H1 (cell line): ENCODE measurements at regions not wholly inside any gene's neighbourhood (a gene's known extent, or its start where the extent isn't known, plus 50 kb on each side); places are given as distances from the start of the nearest gene placed in this dataset.

Source experiments
- ATF2 ChIP-seq: IDR thresholded peaks from 2 replicates; pipeline ENCODE4 v1.6.1; 2012; ENCODE audit warnings: low read length, inconsistent platforms
- KDM5A ChIP-seq: fragments of 200-600 bp; IDR thresholded peaks from 2 replicates; pipeline ENCODE4 v1.7.1; 2012; ENCODE audit warnings: mild to moderate bottlenecking, low read length, inconsistent platforms, mixed read lengths
- SAP30 ChIP-seq: fragments of 300-600 bp; sonication (generic); IDR thresholded peaks from 2 replicates; pipeline ENCODE4 v1.7.1; 2012; ENCODE audit warnings: low read length, moderate library complexity, mild to moderate bottlenecking, inconsistent platforms; ENCODE audit not compliant: insufficient read depth, insufficient replicate concordance
- TAF7 ChIP-seq: optimal IDR thresholded peaks from 2 replicates; pipeline ENCODE3; 2011; ENCODE audit warnings: low read depth, mild to moderate bottlenecking, inconsistent platforms, low read length, moderate library complexity, borderline replicate concordance
- ZNF274 ChIP-seq: IDR thresholded peaks from 2 replicates; pipeline ENCODE4 v1.7.0; 2012; ENCODE audit warnings: low read length, borderline replicate concordance; ENCODE audit errors: extremely low read depth

DNA sequence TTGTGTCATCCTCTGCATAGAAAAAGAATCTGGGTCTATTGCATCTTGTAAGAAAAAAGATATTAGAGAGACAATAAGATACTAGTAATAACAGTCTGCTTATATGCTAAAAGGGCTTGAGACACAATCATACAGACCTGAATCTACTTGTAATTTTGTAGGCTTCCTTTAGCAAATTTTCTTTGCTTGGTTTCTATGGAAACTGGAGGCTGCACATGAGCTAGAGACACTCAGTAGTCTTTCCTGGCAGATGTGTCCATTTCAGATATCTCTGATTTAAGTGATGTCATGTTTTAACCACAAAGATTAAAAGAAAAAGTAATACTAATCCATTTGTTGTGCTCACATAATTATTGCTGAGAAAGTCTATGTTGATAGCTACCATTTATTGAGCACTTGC is 123.9 kb upstream of the GNAO1 start (continued):
- TF ChIP-seq ATF2 = no peak
- no peak for TF ChIP-seq KDM5A
- no peak for TF ChIP-seq SAP30
- TF ChIP-seq TAF7 = no peak
- TF ChIP-seq ZNF274 = no peak
